Astrocyte (in vitro differentiated cells and primary cell): ENCODE measurements at regions not wholly inside any gene's neighbourhood (a gene's known extent, or its start where the extent isn't known, plus 50 kb on each side); places are given as distances from the start of the nearest gene placed in this dataset.

Experiments
- CTCF ChIP-seq: IDR thresholded peaks from 2 replicates; pipeline ENCODE4 v1.5.1; 2011; ENCODE audit warnings: low read depth, mild to moderate bottlenecking, inconsistent platforms, low read length, moderate library complexity; ENCODE audit not compliant: insufficient read depth
- EZH2 ChIP-seq: IDR thresholded peaks from 2 replicates; pipeline ENCODE4 v1.6.1; 2012; ENCODE audit warnings: mild to moderate bottlenecking, low read length, inconsistent platforms; ENCODE audit not compliant: insufficient read depth

DNA sequence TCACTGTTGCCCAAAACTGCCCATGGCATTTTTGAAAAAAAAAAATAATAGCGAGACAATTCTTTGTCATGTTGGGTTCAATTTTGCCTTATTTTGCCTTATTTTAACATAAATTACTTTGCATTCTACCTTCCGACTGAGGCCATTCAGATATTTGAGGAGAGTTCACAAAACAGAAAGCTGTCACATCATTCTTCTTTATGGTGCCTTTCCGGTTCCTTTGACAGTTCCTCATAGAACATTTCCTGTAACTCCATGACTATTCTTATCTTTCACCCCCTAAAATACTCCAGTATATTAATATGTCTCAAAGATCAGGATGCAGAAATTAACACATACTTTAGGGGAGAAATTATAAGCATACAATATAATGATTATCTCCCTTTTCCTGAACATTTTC lies 476.7 kb downstream of the NOVA1 start:
- no peak for TF ChIP-seq CTCF
- no peak for TF ChIP-seq EZH2
